GM06990 (cell line): ENCODE measurements at regions not wholly inside any gene's neighbourhood (a gene's known extent, or its start where the extent isn't known, plus 50 kb on each side); places are given as distances from the start of the nearest gene placed in this dataset.
"Not testable (repeated sequence)": the region's sequence is repeated elsewhere in the genome, so short reads cannot be mapped to it uniquely, and the experiment has no call there.

Experiments used
- DNase-seq: peaks from one replicate; pipeline ENCODE4 v3.0.0-alpha.2; 2011; ENCODE audit not compliant: insufficient read length; ENCODE audit errors: extremely low read depth
- H3K27me3 ChIP-seq: replicated peaks from 2 replicates; pipeline ENCODE4 v1.6.0; 2011; ENCODE audit warnings: low read length; ENCODE audit not compliant: control insufficient read depth, insufficient read depth
- H3K36me3 ChIP-seq: 2 replicates; pipeline ENCODE4 v1.5.1; 2011; ENCODE audit warnings: low read length; ENCODE audit not compliant: control insufficient read depth, insufficient read depth
- H3K4me3 ChIP-seq: replicated peaks from 2 replicates; pipeline ENCODE4 v1.5.1; 2011; ENCODE audit warnings: low read depth, mild to moderate bottlenecking, control low read depth, low read length
- TF ChIP-seq, protein P1 (sequence below): IDR thresholded peaks from 2 replicates; pipeline ENCODE4 v1.5.1; 2011; ENCODE audit warnings: low read length, control low read depth, mild to moderate bottlenecking, inconsistent platforms; ENCODE audit not compliant: insufficient read depth, poor library complexity, severe bottlenecking

DNA sequence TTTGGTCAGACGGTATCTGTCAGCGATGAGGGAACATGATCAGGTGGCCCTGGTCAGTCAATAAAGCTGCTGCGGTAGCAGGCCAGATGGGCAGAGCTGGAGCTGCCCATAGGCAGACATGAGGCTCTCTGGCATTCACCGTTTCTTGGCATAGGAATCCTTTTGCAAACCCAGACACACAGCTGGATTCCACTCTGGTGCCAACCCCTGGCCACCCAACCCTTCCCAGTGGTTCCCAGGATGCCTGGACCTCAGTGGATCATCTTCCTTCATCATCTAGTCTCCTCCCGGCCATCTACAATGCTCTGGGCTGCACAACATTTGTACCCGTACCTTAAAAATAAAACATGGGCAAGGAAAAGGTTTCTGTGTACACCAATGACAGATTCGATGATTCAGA is 68.3 kb upstream of the ACTRT2 start:
- no peak for DNase-seq
- H3K27me3 ChIP-seq: no peaks in the 10 kb centered on the region

DNA sequence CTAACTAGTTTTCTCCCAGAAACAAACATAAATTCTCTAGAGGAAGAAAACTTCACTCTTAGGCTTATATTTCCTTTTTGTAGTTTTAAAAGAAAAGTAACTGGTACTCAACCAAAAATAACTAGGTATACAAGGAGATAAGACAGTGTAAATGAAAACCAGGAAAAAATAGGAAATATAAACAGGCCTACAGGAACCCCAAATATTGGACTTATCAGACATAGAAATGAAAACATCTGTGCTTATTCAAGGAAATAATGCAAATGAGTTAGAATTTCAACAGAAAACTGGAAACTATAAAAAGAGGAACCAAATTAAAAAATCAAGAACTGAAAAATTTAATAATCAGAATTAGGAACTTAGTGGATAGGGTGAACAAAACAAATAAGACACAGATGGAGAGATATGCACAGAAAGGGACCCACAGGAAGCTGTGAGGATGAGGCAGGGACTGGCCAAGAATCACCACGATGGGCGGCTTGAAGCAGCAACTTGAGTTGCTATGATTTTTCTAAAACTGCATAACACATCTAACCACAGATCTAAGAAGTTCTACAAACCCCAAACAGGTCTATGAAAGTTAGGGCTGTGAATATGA is 67.5 kb upstream of the ACTRT2 start:
- no peaks in the 10 kb centered on the region for H3K27me3 ChIP-seq
- DNase-seq: no peak
- H3K4me3 ChIP-seq: no peak overlapping the region
- H3K36me3 ChIP-seq: no peaks in the 10 kb centered on the region
- TF ChIP-seq, protein P1, sequence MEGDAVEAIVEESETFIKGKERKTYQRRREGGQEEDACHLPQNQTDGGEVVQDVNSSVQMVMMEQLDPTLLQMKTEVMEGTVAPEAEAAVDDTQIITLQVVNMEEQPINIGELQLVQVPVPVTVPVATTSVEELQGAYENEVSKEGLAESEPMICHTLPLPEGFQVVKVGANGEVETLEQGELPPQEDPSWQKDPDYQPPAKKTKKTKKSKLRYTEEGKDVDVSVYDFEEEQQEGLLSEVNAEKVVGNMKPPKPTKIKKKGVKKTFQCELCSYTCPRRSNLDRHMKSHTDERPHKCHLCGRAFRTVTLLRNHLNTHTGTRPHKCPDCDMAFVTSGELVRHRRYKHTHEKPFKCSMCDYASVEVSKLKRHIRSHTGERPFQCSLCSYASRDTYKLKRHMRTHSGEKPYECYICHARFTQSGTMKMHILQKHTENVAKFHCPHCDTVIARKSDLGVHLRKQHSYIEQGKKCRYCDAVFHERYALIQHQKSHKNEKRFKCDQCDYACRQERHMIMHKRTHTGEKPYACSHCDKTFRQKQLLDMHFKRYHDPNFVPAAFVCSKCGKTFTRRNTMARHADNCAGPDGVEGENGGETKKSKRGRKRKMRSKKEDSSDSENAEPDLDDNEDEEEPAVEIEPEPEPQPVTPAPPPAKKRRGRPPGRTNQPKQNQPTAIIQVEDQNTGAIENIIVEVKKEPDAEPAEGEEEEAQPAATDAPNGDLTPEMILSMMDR: no peak

More for the DNA sequence above, 68.3 kb upstream of the ACTRT2 start:
- Histone ChIP-seq H3K4me3 (no peak overlapping the region), H3K36me3 (no peaks in the 10 kb centered on the region)
- TF ChIP-seq, protein P1: no peak

DNA sequence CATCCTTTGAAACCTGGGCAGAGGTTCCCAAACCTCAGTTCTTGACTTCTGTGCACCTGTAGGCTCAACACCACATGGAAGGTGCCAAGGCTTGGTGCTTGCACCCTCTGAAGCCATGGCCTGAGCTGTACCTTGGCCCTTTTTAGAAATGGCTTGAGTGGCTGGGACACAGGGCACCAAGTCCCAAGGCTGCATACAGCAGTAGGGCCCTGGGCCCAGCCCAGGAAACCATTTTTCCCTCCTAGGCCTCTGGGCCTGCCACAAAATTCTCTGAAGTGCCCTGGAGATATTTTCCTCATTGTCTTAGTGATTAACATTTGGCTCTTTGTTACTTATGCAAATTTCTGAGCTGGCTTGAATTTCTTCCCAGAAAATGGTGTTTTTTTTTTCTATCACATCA is 65.6 kb upstream of the ACTRT2 start:
- no peak for DNase-seq
- Histone ChIP-seq H3K4me3 (no peak overlapping the region), H3K36me3 (no peaks in the 10 kb centered on the region), H3K27me3 (no peaks in the 10 kb centered on the region)
- TF ChIP-seq, protein P1: no peak

DNA sequence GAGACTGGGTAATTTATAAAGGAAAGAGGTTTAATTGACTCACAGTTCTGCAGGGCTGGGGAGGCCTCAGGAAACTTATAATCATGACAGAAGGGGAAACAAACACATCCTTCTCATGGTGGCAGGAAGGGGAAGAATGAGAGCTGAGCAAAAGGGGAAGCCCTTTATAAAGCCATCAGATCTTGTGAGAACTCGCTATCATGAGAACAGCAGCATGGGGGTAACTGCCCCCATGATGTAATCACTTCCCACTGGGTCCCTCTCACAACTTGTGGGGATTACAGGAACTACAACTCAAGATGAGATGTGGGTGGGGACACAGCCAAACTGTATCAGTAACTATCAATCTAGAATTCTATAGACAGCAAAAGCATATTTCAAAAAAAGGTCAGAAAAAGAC is 64.7 kb upstream of the ACTRT2 start:
- H3K4me3 ChIP-seq: no peak overlapping the region
- TF ChIP-seq, protein P1: no peak
- H3K27me3 ChIP-seq: no peaks in the 10 kb centered on the region
- H3K36me3 ChIP-seq: no peaks in the 10 kb centered on the region
- DNase-seq: no peak

DNA sequence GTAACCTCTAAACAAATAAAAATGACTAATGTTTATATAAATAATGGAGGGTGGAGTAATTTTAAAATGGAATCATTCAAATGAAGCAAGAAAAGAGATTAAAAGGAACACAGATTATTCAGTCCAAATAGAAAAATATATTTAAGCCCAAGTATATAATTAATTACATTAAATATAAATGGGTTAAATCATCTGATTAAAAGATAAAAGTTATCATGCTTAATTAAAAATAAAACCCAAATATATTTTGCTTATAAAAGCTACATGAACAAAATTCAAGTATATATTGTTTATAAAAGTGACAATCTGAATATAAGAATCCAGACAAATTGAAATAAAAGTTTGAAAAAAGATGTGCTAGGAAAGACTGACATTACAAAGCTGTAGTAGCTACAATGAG is 63.9 kb upstream of the ACTRT2 start:
- Histone ChIP-seq H3K27me3 (no peaks in the 10 kb centered on the region), H3K4me3 (no peak overlapping the region), H3K36me3 (no peaks in the 10 kb centered on the region)
- DNase-seq: no peak
- TF ChIP-seq, protein P1: no peak

DNA sequence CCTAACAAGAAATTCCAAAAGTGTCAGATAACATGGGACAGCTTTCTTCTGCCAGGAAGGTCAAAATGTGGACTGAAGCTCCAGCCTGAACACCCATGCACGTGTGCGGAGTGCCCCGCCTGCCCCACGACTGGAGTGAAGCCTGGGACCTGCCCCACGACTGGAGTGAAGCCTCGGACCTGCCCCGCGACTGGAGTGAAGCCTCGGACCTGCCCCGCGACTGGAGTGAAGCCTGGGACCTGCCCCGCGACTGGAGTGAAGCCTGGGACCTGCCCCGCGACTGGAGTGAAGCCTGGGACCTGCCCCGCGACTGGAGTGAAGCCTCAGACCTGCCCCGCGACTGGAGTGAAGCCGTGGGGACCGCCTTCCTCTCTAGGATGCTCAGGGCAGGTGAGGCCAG is 61.4 kb upstream of the ACTRT2 start:
- not testable (repeated sequence) for H3K27me3 ChIP-seq, DNase-seq, H3K36me3 ChIP-seq, H3K4me3 ChIP-seq
